Hepatocyte (in vitro differentiated cells): ENCODE measurements at regions not wholly inside any gene's neighbourhood (a gene's known extent, or its start where the extent isn't known, plus 50 kb on each side); places are given as distances from the start of the nearest gene placed in this dataset.
"Not testable (repeated sequence)": the region's sequence is repeated elsewhere in the genome, so short reads cannot be mapped to it uniquely, and the experiment has no call there.

Experiments used
- DNase-seq: peaks from one replicate; pipeline ENCODE4 v3.0.0-alpha.2; 2016; ENCODE audit warnings: low spot score
- H2AFZ ChIP-seq: fragments of 200-600 bp; sonication (generic); 2 replicates; pipeline ENCODE4 v1.6.0; 2016; ENCODE audit warnings: antibody characterized with exemption, mild to moderate bottlenecking
- H3K27ac ChIP-seq: fragments of 200-600 bp; sonication (generic); 2 replicates; pipeline ENCODE4 v1.5.1; 2016; ENCODE audit warnings: mild to moderate bottlenecking
- H3K27me3 ChIP-seq: fragments of 200-600 bp; sonication (generic); 2 replicates; pipeline ENCODE4 v1.6.1; 2016
- H3K36me3 ChIP-seq: fragments of 200-600 bp; sonication (generic); replicated peaks from 2 replicates; pipeline ENCODE4 v1.5.1; 2016; ENCODE audit warnings: low read depth; ENCODE audit not compliant: insufficient read depth
- H3K4me1 ChIP-seq: fragments of 200-600 bp; sonication (generic); 2 replicates; pipeline ENCODE4 v1.5.1; 2016; ENCODE audit warnings: mild to moderate bottlenecking, moderate library complexity; ENCODE audit not compliant: insufficient read depth
- H3K4me2 ChIP-seq: fragments of 200-600 bp; sonication (generic); 2 replicates; pipeline ENCODE4 v1.6.0; 2016
- H3K4me3 ChIP-seq: fragments of 200-600 bp; sonication (generic); 2 replicates; pipeline ENCODE4 v1.5.1; 2016; ENCODE audit warnings: mild to moderate bottlenecking
- H3K79me2 ChIP-seq: fragments of 200-600 bp; sonication (generic); 2 replicates; pipeline ENCODE4 v1.6.0; 2017; ENCODE audit warnings: mild to moderate bottlenecking
- H3K9me2 ChIP-seq: fragments of 200-600 bp; sonication (generic); replicated peaks from 2 replicates; pipeline ENCODE4 v1.6.0; 2017; ENCODE audit warnings: mild to moderate bottlenecking; ENCODE audit not compliant: insufficient read depth
- H3K9me3 ChIP-seq: fragments of 200-600 bp; sonication (generic); 2 replicates; pipeline ENCODE4 v1.5.1; 2016; ENCODE audit warnings: low read depth, mild to moderate bottlenecking
- H4K20me1 ChIP-seq: fragments of 200-600 bp; sonication (generic); 2 replicates; pipeline ENCODE4 v1.6.0; 2016; ENCODE audit warnings: mild to moderate bottlenecking; ENCODE audit not compliant: insufficient read depth, poor library complexity, severe bottlenecking
- CTCF ChIP-seq: fragments of 200-600 bp; sonication (generic); IDR thresholded peaks from 2 replicates; pipeline ENCODE4 v1.5.1; 2016; ENCODE audit warnings: antibody characterized with exemption, mild to moderate bottlenecking; ENCODE audit not compliant: poor library complexity
- EZH2 ChIP-seq: fragments of 200-600 bp; sonication (generic); IDR thresholded peaks from 2 replicates; pipeline ENCODE4 v1.6.1; 2016; ENCODE audit warnings: antibody characterized with exemption, mild to moderate bottlenecking, borderline replicate concordance
- EZH2phosphoT487 ChIP-seq: fragments of 200-600 bp; sonication (generic); IDR thresholded peaks from one replicate; pipeline ENCODE4 v1.6.1; 2018; ENCODE audit warnings: antibody characterized with exemption, mild to moderate bottlenecking, low read depth, moderate library complexity; ENCODE audit not compliant: unreplicated experiment, severe bottlenecking
- WGBS: methylation state at CpG from one replicate; pipeline ENCODE4 v1.1.6; 2016; ENCODE audit warnings: low lambda C conversion rate; ENCODE audit errors: missing lambda C conversion rate; 5-methylcytosine and 5-hydroxymethylcytosine counted together

- Histone ChIP-seq H3K27me3 (no peaks in the 10 kb centered on the region), H3K4me2 (no peak overlapping the region), H3K9me2 (no peaks in the 10 kb centered on the region), H4K20me1 (no peaks in the 10 kb centered on the region), H3K9me3 (no peaks in the 10 kb centered on the region), H3K79me2 (no peaks in the 10 kb centered on the region), H3K4me3 (no peak overlapping the region), H2AFZ (no peak overlapping the region), H3K27ac (no peak overlapping the region), H3K36me3 (no peaks in the 10 kb centered on the region), H3K4me1 (no peaks in the 10 kb centered on the region)
- TF ChIP-seq CTCF (no peak), EZH2 (no peak), EZH2phosphoT487 (no peak)
- DNase-seq = no peak
- WGBS = 83% methylated on average over 2 of the region's 2 CpGs
These were observed 114.7 kb upstream of the SLC6A14 start for GRCh38 chrX:116321711-116322110.

- whole genome bisulfite sequencing = 69% methylated on average over 7 of the region's 7 CpGs
- H3K79me2 ChIP-seq, H3K4me3 ChIP-seq, H3K9me3 ChIP-seq, DNase-seq, H4K20me1 ChIP-seq, H3K4me1 ChIP-seq, H3K4me2 ChIP-seq, H3K27ac ChIP-seq, H2AFZ ChIP-seq, H3K36me3 ChIP-seq, H3K9me2 ChIP-seq, H3K27me3 ChIP-seq: not testable (repeated sequence)
These were observed 104.4 kb upstream of the SLC6A14 start for GRCh38 chrX:116332026-116332425.

GRCh38 chrX:116334797-116335196, 101.6 kb upstream of the SLC6A14 start:
- not testable (repeated sequence) for H2AFZ ChIP-seq, H3K79me2 ChIP-seq, H3K4me2 ChIP-seq, DNase-seq, H4K20me1 ChIP-seq, H3K9me2 ChIP-seq, H3K27me3 ChIP-seq, H3K27ac ChIP-seq, H3K4me1 ChIP-seq, H3K9me3 ChIP-seq, H3K4me3 ChIP-seq, H3K36me3 ChIP-seq
- WGBS = 48% methylated on average over 7 of the region's 7 CpGs

GRCh38 chrX:116339407-116339806, 97.0 kb upstream of the SLC6A14 start:
- Histone ChIP-seq H3K4me1 (no peaks in the 10 kb centered on the region), H4K20me1 (no peaks in the 10 kb centered on the region), H3K9me2 (no peaks in the 10 kb centered on the region), H3K79me2 (no peaks in the 10 kb centered on the region), H3K27ac (no peak overlapping the region), H3K4me3 (no peak overlapping the region), H3K27me3 (no peaks in the 10 kb centered on the region), H3K4me2 (no peak overlapping the region), H2AFZ (no peak overlapping the region), H3K9me3 (peaks cover 4% of the 10 kb centered on the region), H3K36me3 (no peaks in the 10 kb centered on the region)
- no peak for TF ChIP-seq CTCF
- TF ChIP-seq EZH2 = no peak
- no peak for TF ChIP-seq EZH2phosphoT487
- DNase-seq = no peak
- WGBS = 97% methylated on average over 1 of the region's 1 CpG

- TF ChIP-seq CTCF (no peak), EZH2 (no peak), EZH2phosphoT487 (no peak)
- no peak for DNase-seq
- WGBS = 61% methylated on average over 4 of the region's 4 CpGs
- no peak overlapping the region for H2AFZ ChIP-seq
- H3K9me3 ChIP-seq = no peaks in the 10 kb centered on the region
- H3K9me2 ChIP-seq = no peaks in the 10 kb centered on the region
- H3K79me2 ChIP-seq = no peaks in the 10 kb centered on the region
- no peak overlapping the region for H3K27ac ChIP-seq
- H3K4me2 ChIP-seq = no peak overlapping the region
- H3K36me3 ChIP-seq = no peaks in the 10 kb centered on the region
- no peaks in the 10 kb centered on the region for H3K27me3 ChIP-seq
- no peaks in the 10 kb centered on the region for H4K20me1 ChIP-seq
- H3K4me3 ChIP-seq = no peak overlapping the region
- no peaks in the 10 kb centered on the region for H3K4me1 ChIP-seq
These were observed 93.5 kb upstream of the SLC6A14 start for GRCh38 chrX:116342903-116343302.
